ENCODE measurements at regions not wholly inside any gene's neighbourhood (a gene's known extent, or its start where the extent isn't known, plus 50 kb on each side); places are given as distances from the start of the nearest gene placed in this dataset.

GRCh38 chr14:51428981-51429380 is 188.9 kb downstream of the TMX1 start:
- peaks cover 15 to 47% of the 10 kb centered on the region in 2 donors for H3K4me1 ChIP-seq (ENCODE audit: control insufficient read depth in 2 of 2, insufficient read depth in 1 of 2, low read depth in 1 of 2, low read length in 2 of 2)
- H2AK5ac ChIP-seq (ENCODE audit: low read depth, low read length): no peak overlapping the region
- no peak overlapping the region for H2AFZ ChIP-seq (ENCODE audit: low read length)
- no peaks in the 10 kb centered on the region for H3K9me3 ChIP-seq (replicated peaks in 1 of 2; ENCODE audit: control insufficient read depth in 2 of 2, insufficient read depth in 1 of 2, low read depth in 1 of 2, low read length in 2 of 2)
- H2BK5ac ChIP-seq (ENCODE audit: low read length): no peak overlapping the region
- no peak overlapping the region for H4K91ac ChIP-seq (ENCODE audit: low read depth, low read length, poor library complexity)
- no peak overlapping the region for H4K8ac ChIP-seq (ENCODE audit: low read depth, low read length)
- H3K23ac ChIP-seq (ENCODE audit: low read depth, low read length, poor library complexity): no peak overlapping the region
- H3K18ac ChIP-seq (ENCODE audit: low read length): no peak overlapping the region
- no peaks in the 10 kb centered on the region for H3K27me3 ChIP-seq (ENCODE audit: control insufficient read depth in 3 of 3, insufficient read depth in 3 of 3, low read depth in 1 of 3, low read length in 3 of 3)
- DNase-seq (ENCODE audit: low spot score): no peak
- no peak overlapping the region for H2BK12ac ChIP-seq (ENCODE audit: low read length)
- no peak overlapping the region for H3K4ac ChIP-seq (ENCODE audit: low read length)
- H2BK15ac ChIP-seq (ENCODE audit: low read length): no peak overlapping the region
- no peak overlapping the region for H3K4me3 ChIP-seq (ENCODE audit: low read length in 2 of 2)
- no peak overlapping the region for H3K27ac ChIP-seq (replicated peaks; ENCODE audit: low read length)
- H3K4me2 ChIP-seq (ENCODE audit: insufficient read depth, low read length, poor library complexity, severe bottlenecking): no peak overlapping the region
- no peaks in the 10 kb centered on the region for H3K36me3 ChIP-seq (replicated peaks in 1 of 2; ENCODE audit: control insufficient read depth in 2 of 2, insufficient read depth in 2 of 2, low read length in 2 of 2)
- no peak overlapping the region for H3K9ac ChIP-seq (ENCODE audit: low read depth, low read length, poor library complexity)
- WGBS, 2 donors (ENCODE audit: extremely low coverage in 2 of 2, insufficient read length in 2 of 2, insufficient replicate concordance in 1 of 2): no CpG with 5 or more reads among the region's 1 CpG
- no peak overlapping the region for H2BK120ac ChIP-seq (ENCODE audit: low read depth, low read length)
- no peaks in the 10 kb centered on the region for H3K79me1 ChIP-seq (ENCODE audit: low read depth, low read length)
- H3K14ac ChIP-seq (ENCODE audit: low read length): no peak overlapping the region

GRCh38 chr14:51430079-51430478 is 190.0 kb downstream of the TMX1 start:
- H3K4me3 ChIP-seq (ENCODE audit: low read length in 2 of 2): no peak overlapping the region
- DNase-seq (ENCODE audit: low spot score): no peak
- no CpG with 5 or more reads among the region's 4 CpGs for WGBS, 2 donors (ENCODE audit: extremely low coverage in 2 of 2, insufficient read length in 2 of 2, insufficient replicate concordance in 1 of 2)

GRCh38 chr14:51430633-51431032 is 190.6 kb downstream of the TMX1 start:
- Histone ChIP-seq H2BK5ac (ENCODE audit: low read length) (no peak overlapping the region), H2BK120ac (ENCODE audit: low read depth, low read length) (no peak overlapping the region), H3K9me3 (replicated peaks in 1 of 2; ENCODE audit: control insufficient read depth in 2 of 2, insufficient read depth in 1 of 2, low read depth in 1 of 2, low read length in 2 of 2) (no peaks in the 10 kb centered on the region), H4K91ac (ENCODE audit: low read depth, low read length, poor library complexity) (no peak overlapping the region), H3K4me1 (ENCODE audit: control insufficient read depth in 2 of 2, insufficient read depth in 1 of 2, low read depth in 1 of 2, low read length in 2 of 2) (peaks cover 7 to 35% of the 10 kb centered on the region in 2 donors), H3K79me1 (ENCODE audit: low read depth, low read length) (no peaks in the 10 kb centered on the region), H2BK12ac (ENCODE audit: low read length) (no peak overlapping the region), H3K23ac (ENCODE audit: low read depth, low read length, poor library complexity) (no peak overlapping the region), H3K18ac (ENCODE audit: low read length) (no peak overlapping the region), H2BK15ac (ENCODE audit: low read length) (no peak overlapping the region), H3K4ac (ENCODE audit: low read length) (no peak overlapping the region), H3K4me3 (ENCODE audit: low read length in 2 of 2) (no peak overlapping the region), H3K36me3 (replicated peaks in 1 of 2; ENCODE audit: control insufficient read depth in 2 of 2, insufficient read depth in 2 of 2, low read length in 2 of 2) (no peaks in the 10 kb centered on the region), H3K27ac (replicated peaks; ENCODE audit: low read length) (no peak overlapping the region), H3K14ac (ENCODE audit: low read length) (no peak overlapping the region), H4K8ac (ENCODE audit: low read depth, low read length) (no peak overlapping the region), H3K4me2 (ENCODE audit: insufficient read depth, low read length, poor library complexity, severe bottlenecking) (no peak overlapping the region), H2AK5ac (ENCODE audit: low read depth, low read length) (no peak overlapping the region), H3K27me3 (ENCODE audit: control insufficient read depth in 3 of 3, insufficient read depth in 3 of 3, low read depth in 1 of 3, low read length in 3 of 3) (no peaks in the 10 kb centered on the region), H2AFZ (ENCODE audit: low read length) (no peak overlapping the region), H3K9ac (ENCODE audit: low read depth, low read length, poor library complexity) (no peak overlapping the region)
- no peak for DNase-seq (ENCODE audit: low spot score)
- WGBS, 2 donors (ENCODE audit: extremely low coverage in 2 of 2, insufficient read length in 2 of 2, insufficient replicate concordance in 1 of 2): no CpG with 5 or more reads among the region's 3 CpGs

More at GRCh38 chr14:51430079-51430478, 190.0 kb downstream of the TMX1 start:
- no peak overlapping the region for H2BK12ac ChIP-seq (ENCODE audit: low read length)
- peaks cover 7 to 36% of the 10 kb centered on the region in 2 donors for H3K4me1 ChIP-seq (ENCODE audit: control insufficient read depth in 2 of 2, insufficient read depth in 1 of 2, low read depth in 1 of 2, low read length in 2 of 2)
- H2AK5ac ChIP-seq (ENCODE audit: low read depth, low read length): no peak overlapping the region
- no peak overlapping the region for H3K9ac ChIP-seq (ENCODE audit: low read depth, low read length, poor library complexity)
- H2BK5ac ChIP-seq (ENCODE audit: low read length): no peak overlapping the region
- no peaks in the 10 kb centered on the region for H3K27me3 ChIP-seq (ENCODE audit: control insufficient read depth in 3 of 3, insufficient read depth in 3 of 3, low read depth in 1 of 3, low read length in 3 of 3)
- no peak overlapping the region for H3K27ac ChIP-seq (replicated peaks; ENCODE audit: low read length)
- no peak overlapping the region for H3K14ac ChIP-seq (ENCODE audit: low read length)
- H2AFZ ChIP-seq (ENCODE audit: low read length): no peak overlapping the region
- no peak overlapping the region for H2BK15ac ChIP-seq (ENCODE audit: low read length)
- H4K8ac ChIP-seq (ENCODE audit: low read depth, low read length): no peak overlapping the region
- no peak overlapping the region for H2BK120ac ChIP-seq (ENCODE audit: low read depth, low read length)
- no peak overlapping the region for H3K18ac ChIP-seq (ENCODE audit: low read length)
- no peaks in the 10 kb centered on the region for H3K79me1 ChIP-seq (ENCODE audit: low read depth, low read length)
- H3K4ac ChIP-seq (ENCODE audit: low read length): no peak overlapping the region
- H3K4me2 ChIP-seq (ENCODE audit: insufficient read depth, low read length, poor library complexity, severe bottlenecking): no peak overlapping the region
- no peak overlapping the region for H4K91ac ChIP-seq (ENCODE audit: low read depth, low read length, poor library complexity)
- no peak overlapping the region for H3K23ac ChIP-seq (ENCODE audit: low read depth, low read length, poor library complexity)
- H3K36me3 ChIP-seq (replicated peaks in 1 of 2; ENCODE audit: control insufficient read depth in 2 of 2, insufficient read depth in 2 of 2, low read length in 2 of 2): no peaks in the 10 kb centered on the region
- no peaks in the 10 kb centered on the region for H3K9me3 ChIP-seq (replicated peaks in 1 of 2; ENCODE audit: control insufficient read depth in 2 of 2, insufficient read depth in 1 of 2, low read depth in 1 of 2, low read length in 2 of 2)

DNA sequence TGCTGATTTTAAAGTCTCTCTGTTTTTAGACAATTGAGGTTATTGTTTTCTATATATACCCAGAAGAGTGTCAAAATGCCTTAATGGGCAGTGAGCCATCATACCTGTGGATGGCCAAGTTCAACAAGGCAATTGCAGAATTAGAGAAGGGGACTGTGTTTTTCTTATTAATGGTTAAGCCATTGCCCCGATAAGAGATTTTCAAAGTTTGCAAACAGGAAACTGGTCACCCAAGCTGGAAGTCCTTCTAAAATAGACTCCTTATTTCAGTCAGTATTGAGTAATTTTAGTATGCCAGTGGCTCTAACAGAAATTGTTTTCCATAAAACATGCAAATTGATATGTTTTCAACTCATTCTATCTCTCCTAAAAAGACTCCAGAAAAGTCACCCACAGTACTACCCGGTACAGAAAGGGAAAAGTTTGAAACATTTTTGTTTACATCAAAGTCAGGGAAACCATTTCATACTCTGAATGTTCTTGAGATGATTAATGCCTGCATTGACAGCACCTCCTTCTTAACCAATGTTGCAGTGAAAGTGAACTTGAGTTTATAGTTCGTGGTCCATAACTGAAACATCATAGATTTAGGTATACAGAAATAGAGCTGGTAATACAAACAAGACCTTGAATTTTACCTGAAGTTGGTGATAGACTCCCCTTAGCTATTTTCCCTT is 191.1 kb downstream of the TMX1 start:
- no peak overlapping the region for H3K4ac ChIP-seq (ENCODE audit: low read length)
- DNase-seq (ENCODE audit: low spot score): no peak
- H3K4me1 ChIP-seq (ENCODE audit: control insufficient read depth in 2 of 2, insufficient read depth in 1 of 2, low read depth in 1 of 2, low read length in 2 of 2): peaks cover 7 to 35% of the 10 kb centered on the region in 2 donors
- no peaks in the 10 kb centered on the region for H3K27me3 ChIP-seq (ENCODE audit: control insufficient read depth in 3 of 3, insufficient read depth in 3 of 3, low read depth in 1 of 3, low read length in 3 of 3)
- no peak overlapping the region for H3K23ac ChIP-seq (ENCODE audit: low read depth, low read length, poor library complexity)
- H3K14ac ChIP-seq (ENCODE audit: low read length): no peak overlapping the region
- no peak overlapping the region for H3K18ac ChIP-seq (ENCODE audit: low read length)
- no CpG with 5 or more reads among the region's 3 CpGs for WGBS, 2 donors (ENCODE audit: extremely low coverage in 2 of 2, insufficient read length in 2 of 2, insufficient replicate concordance in 1 of 2)
- H3K9me3 ChIP-seq (replicated peaks in 1 of 2; ENCODE audit: control insufficient read depth in 2 of 2, insufficient read depth in 1 of 2, low read depth in 1 of 2, low read length in 2 of 2): no peaks in the 10 kb centered on the region
- H3K27ac ChIP-seq (replicated peaks; ENCODE audit: low read length): no peak overlapping the region
- no peak overlapping the region for H2AFZ ChIP-seq (ENCODE audit: low read length)
- no peaks in the 10 kb centered on the region for H3K79me1 ChIP-seq (ENCODE audit: low read depth, low read length)
- H3K4me2 ChIP-seq (ENCODE audit: insufficient read depth, low read length, poor library complexity, severe bottlenecking): no peak overlapping the region
- no peaks in the 10 kb centered on the region for H3K36me3 ChIP-seq (replicated peaks in 1 of 2; ENCODE audit: control insufficient read depth in 2 of 2, insufficient read depth in 2 of 2, low read length in 2 of 2)
- no peak overlapping the region for H4K8ac ChIP-seq (ENCODE audit: low read depth, low read length)
- H4K91ac ChIP-seq (ENCODE audit: low read depth, low read length, poor library complexity): no peak overlapping the region
- no peak overlapping the region for H2BK5ac ChIP-seq (ENCODE audit: low read length)
- H2BK120ac ChIP-seq (ENCODE audit: low read depth, low read length): no peak overlapping the region
- no peak overlapping the region for H3K9ac ChIP-seq (ENCODE audit: low read depth, low read length, poor library complexity)
- no peak overlapping the region for H2BK12ac ChIP-seq (ENCODE audit: low read length)
- no peak overlapping the region for H3K4me3 ChIP-seq (ENCODE audit: low read length in 2 of 2)
- H2AK5ac ChIP-seq (ENCODE audit: low read depth, low read length): no peak overlapping the region
- H2BK15ac ChIP-seq (ENCODE audit: low read length): no peak overlapping the region

Data from neuronal stem cell (in vitro differentiated cells).